Activated CD8-positive, alpha-beta memory T cell treated with anti-CD3 and anti-CD28 coated beads, Interleukin-2, amount 50 U/mL, for 48 hours (primary cell): ENCODE measurements at regions not wholly inside any gene's neighbourhood (a gene's known extent, or its start where the extent isn't known, plus 50 kb on each side); places are given as distances from the start of the nearest gene placed in this dataset.
"Not testable (repeated sequence)": the region's sequence is repeated elsewhere in the genome, so short reads cannot be mapped to it uniquely, and the experiment has no call there.

ENCODE experiments used
- DNase-seq: peaks from one replicate; pipeline ENCODE4 v3.0.0-alpha.2; 2020

DNA sequence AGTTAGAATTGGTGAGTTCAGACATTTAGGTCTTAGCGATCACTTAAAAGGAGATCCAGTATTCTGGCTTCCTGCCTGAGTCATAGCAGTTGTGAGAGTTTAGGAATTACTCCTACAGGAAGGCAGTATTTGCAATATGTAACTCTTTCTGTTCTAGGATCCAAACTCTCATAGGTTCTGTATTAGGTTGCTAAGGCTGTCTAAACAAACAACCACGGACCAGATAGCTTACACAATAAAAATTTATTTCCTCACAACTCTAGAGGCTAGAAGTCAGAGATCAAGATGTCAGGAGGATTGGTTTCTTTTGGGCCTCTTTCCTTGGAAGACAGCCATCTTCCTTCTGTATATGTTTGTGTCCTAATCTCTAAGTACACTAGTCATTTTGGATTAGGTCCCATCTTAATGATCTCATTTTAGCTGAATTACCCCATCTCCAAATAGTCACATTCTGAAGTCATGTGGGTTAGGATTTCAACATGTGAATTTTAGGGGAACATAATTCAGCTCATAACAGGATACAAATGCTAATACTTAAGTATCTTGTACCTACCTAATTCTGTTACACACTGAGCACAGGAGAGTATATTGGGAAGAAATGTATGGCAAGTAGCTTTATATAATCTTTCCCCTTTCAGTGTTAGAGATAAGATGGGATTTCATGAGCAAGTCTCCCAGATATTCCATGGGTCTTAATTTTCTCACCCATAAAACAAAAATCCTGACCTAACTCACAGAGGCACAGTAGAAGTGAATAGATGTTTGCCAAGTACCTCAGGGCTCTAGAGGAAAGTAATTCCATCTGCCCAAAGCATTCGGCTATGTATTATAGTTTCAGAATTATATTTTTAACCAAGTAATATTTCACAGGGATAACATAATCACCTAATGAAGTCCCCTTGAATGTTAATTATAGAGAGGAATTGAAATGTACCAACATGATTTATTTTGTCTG lies 144.4 kb downstream of the PTBP2 start:
- no peak for DNase-seq

DNA sequence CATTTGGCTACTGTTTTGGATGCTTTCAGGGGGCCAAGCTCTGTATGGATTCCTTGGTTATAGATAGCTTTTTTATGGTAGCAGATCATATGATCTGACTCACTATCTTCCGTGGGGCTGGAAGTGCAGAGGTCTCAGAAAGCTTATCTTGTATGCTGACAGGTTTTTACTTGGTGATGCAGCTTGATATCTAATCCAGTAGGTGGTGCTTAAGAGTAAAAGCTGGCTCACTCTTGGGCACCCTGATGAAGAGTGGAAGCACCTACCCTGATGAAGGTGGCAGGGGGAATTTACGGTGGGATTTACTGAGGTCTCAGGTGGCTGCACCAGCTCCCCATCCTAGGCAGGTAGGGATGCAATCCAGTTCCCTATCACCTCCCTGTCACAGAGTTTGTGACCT lies 151.2 kb downstream of the PTBP2 start:
- DNase-seq = no peak

DNA sequence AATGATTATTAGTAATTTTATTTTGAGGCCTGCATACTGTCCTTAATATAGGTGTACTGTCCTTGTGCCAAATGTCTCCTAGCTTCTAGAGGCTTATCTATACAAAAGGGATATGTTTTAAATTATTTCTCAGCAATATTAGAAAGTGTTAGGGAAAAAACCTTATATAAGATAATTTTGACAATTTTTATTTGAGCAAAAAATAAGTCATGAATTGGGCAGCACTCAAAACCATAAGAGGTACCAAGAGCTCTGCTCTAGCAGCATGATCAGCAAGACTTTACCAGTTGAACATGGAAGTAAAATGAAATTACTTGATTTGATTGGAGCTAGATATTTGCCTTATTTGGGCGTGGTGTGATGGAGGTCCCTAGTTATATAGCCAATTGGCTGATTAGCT lies 157.1 kb downstream of the PTBP2 start:
- DNase-seq = no peak

DNA sequence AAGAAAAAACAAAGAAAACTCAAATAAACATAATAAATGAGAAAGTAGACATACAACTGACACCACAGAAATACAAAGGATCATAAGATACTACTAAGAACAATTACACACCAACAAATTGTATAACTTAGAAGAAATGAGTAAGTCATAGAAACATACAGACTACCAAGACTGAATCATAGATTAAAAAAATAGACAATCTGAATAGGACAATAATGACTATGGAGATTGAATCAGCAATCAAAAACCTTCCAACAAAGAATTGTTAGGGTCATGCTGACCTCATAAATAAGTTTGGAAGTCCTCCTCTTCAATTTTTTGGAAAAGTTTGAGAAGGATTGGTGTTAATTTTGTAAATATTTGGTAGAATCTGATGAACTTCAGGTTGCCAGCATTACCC lies 159.0 kb downstream of the PTBP2 start:
- no peak for DNase-seq

DNA sequence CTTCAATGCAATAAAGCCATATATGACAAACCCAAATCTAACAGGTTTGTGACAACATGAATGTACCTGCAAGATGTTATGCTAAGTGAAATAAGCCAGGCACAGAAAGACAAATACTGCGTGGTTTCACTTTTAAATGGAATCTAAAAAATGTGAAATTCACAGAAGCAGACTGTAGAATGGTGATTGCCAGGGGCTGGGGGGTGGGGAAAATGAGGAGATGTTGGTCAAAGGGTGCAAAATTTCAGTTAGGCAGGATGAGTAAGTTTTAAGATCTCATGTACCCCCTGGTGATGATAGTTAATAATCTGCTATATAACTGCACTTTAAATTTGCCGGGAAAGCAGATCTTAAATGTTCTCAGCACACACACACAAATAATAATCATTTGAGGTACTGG lies 160.5 kb downstream of the PTBP2 start:
- DNase-seq = no peak

DNA sequence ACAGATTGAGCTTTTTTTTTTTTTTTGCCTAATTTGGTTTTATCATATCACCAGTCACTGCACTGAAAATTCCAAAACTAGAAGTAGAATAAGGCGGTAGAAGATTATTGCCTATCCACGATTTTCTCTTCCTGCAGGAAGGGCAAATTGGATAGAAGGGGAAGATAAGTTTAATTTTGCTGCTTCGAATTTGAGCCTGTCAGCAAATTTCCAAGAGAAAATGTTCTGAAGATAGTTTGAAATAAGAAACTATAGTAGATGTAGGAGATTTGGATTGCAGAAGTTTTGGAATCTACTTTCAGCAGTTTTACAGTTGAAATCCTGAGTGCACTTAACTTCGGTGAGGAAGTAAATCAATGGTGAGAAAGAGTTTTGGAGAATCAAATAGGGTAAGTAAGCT lies 164.9 kb downstream of the PTBP2 start:
- no peak for DNase-seq

DNA sequence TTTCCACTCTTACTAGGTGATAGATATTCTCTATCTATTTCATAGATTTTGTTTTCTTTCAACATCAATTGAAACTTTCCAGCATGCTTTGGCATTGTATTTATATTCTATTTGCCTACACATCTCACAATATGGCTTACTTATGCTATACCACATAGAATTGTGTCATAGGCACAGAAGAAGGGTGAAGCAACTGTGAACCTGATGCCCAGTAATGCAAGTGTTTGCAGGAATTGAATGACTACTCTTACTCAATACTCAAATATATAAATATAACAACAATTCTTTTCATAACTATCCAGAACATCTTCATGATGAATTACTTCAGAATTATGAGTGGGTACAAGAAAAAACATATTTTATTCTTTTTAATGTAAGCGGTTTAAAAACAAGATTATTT lies 165.9 kb downstream of the PTBP2 start:
- DNase-seq = no peak

DNA sequence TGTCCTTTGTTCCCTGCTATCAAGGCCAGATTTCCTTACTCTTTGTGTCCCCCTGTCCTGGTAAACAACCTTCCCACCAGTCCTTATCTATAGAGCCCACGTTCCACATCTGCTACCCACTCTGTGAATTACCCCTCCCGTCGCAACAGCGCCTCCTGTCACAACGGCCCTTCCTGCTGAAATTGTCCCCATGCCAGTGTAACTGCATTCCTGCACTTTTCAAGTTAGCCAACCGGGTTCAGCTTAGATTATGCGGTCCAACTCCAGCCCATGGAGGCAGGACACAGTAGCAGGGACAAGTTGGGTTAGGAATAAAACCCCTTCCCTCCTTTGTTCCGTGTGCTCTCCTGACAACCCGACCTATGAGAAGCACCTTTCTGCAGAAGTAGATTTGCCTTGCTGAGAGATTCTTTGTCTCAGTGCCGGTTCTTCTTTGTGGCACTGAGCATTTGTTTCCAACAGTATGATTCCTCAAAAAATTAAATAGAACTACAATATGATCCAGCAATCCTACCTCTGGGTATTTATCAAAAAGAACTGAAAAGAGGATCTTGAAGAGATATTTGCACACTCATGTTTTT lies 180.3 kb downstream of the PTBP2 start:
- DNase-seq = no peak

DNA sequence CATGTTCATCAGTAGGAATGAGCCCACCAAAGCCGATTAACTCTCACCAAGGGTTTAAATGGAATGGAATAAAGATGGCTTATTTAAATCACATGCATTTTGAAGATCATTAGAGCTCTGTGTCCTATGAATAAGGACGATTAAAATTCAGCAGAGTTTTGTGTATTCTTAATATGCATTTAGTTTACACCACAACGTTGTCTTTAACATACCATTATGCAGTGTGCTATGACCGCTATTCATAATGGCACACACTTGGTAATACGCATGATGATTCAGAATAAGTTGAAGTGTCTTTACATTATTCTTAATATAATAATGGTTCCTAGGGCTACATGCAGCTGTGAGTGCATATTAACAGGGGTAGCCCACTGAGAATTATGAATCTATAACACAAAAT lies 190.7 kb downstream of the PTBP2 start:
- no peak for DNase-seq

DNA sequence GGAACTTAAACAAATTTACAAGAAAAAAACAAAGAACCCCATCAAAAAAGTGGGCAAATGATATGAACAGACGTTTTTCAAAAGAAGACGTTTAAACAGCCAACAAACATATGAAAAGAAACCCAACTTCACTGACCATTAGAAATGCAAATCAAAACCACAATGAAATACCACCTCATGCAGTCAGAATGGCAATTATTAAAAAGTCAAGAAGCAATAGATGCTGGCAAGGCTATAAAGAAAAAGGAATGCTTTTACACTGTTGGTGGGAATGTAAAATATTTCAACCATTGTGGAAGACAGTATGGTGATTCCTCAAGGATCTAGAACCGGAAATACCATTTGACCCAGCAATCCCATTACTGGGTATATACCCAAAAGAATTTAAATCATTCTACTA lies 194.1 kb downstream of the PTBP2 start:
- DNase-seq = not testable (repeated sequence)

DNA sequence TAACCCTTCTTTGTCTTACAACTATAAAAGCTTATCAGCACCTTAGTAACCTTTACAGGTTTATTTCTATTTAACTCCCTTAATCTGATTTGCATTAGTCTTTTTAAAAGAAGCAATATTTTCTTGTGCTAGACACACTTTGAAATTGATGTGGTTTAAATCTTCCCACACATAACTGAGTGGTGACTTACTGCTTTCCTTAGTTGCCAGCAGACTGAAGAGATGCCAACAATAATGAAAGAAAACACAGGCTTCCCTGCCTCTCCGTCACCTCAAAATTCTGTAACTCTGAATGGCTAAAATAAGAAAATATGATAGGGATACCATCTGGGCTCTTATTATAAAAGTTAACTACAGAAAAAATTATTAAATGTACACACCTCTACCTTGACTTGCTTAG lies 196.8 kb downstream of the PTBP2 start:
- DNase-seq = no peak

DNA sequence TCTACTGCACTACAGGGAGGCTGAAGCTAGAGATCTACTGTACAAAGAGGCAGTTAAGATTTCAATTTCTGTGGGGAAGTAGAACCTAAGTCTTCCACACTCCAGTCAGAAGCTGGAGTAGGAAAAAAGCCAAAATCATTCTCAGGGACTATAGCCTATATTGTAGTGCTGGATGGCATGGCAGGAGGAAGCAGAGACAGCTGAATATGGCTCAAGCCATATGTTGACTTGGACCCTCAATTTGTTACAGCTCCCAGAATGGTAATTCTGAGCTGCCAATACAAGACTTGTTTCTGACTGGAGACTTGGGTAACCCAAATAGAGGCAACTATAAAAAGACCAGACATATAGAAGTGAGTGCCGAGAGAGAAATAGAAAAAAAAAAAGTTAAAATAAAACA lies 200.6 kb downstream of the PTBP2 start:
- DNase-seq = no peak

DNA sequence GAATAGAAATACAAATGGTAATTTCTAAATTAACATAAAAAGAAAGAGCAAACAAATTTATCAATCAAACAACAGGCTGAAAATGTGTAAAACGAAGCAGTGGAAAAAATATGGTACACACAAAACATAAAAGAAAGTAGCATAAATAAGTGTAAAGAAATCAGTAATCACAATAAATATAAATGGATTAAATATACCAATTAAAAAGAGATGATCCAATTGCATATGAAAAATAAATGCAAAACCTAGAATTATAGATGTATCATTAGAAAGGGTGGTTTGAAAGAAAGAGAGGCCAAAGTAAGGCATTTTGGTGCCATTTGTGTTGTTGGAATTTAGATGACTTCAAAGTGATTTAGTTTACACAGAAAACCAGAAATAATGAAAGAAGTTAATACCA lies 202.2 kb downstream of the PTBP2 start:
- DNase-seq = no peak

DNA sequence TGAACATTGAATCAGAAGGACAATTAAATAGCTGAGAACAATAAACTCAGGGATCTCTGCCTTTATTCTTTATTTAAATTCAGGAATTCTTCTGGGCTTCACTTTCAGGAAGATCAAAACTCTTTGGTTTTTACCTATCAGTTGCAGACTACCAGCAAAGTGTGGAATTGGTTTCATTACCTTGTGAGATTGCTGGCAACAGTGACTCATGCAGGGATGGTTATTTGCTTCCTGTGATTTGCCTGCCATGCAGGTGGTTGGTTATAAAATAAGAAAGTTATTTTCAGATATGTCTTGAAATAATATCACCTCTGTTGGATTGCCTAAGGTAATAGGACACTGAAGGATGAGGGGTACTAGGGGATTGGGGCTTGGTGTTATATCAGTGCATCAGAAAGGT lies 204.6 kb downstream of the PTBP2 start:
- DNase-seq = no peak

DNA sequence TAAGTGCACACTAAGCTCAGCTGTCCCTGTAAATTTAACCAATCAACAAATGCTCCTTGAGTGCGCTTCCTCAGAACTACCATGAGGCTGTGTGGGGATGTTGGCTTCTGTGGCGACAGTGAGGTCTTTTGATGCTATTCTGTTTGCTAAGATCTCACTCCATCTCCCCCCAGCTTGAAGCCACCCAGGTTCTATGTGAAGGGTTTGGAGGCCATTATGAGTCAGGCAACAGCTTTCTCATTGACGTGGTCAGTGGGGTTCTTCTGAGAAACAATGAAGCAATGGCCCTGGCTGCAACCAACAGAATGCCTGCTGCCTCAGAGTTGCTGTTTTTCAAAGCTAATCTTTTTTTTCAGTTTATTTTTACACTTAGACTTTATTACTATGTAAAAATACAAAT lies 205.5 kb downstream of the PTBP2 start:
- no peak for DNase-seq

DNA sequence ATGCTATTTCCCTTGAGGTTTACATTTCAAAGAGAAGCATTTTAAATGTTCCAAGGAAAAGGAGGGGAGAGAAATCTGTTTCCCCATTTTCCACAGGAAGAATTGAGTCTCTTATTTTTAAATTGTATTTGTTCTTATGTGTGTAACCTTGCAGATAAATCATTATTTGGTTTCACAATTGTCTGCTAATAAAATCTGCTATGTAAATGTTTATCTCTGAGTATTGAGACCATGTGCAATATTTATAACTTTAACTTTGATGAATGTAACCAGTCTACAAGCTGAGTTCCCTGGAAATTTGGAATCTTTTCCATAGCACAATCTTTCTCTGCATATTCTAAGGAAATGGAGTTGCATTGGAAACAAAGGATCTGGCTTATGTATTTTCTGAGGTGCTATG lies 209.6 kb downstream of the PTBP2 start:
- DNase-seq = no peak

DNA sequence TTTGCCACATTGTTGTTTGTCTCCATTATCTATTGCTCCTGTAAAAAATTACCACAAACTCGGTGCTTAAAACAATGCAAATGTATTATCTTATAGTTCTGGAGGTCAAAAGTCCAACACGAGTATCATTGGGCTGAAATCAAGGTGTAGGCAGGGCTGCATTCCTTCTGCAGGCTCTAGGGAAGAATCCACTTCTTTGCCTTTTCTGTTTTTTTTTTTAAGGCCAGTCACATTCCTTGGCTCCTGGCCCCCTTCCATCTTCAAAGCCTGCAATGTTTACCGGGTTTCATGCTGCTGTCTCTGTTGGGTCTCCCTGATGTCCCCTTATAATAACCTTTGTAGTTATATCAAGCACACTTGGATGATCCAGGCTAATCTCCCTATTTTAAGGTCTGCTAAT lies 212.7 kb downstream of the PTBP2 start:
- DNase-seq = no peak

DNA sequence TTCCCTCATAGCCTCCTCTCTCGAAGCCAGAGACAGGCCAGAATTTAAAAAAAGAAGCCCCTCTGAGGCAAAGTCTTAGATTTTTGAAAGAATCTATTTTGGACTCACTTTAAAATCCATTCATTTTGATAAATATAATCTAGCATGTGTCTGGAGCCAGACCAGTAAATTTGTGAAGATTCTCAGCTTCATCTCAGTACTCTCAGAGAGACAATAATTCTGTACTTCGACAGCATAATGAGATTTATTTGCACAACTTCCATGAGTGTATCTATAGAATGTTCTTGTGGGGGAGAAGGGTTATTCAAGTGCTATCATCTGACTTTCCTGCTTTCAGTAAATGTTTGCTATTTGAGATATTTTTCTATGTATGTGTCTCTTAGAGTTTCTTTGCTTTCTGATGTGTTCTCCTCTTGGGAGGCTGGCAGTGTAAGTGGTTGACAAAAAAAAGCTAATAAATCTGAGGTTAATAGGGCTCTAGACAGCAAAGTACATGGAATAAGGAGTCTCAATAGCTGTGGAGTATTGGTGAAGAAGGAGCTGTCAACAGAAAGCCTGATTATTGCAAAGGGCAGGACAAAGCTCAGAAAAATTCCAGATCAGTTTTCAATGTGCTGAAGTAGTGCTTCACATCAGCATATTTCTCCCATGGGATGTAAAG lies 223.0 kb downstream of the PTBP2 start:
- DNase-seq = no peak

DNA sequence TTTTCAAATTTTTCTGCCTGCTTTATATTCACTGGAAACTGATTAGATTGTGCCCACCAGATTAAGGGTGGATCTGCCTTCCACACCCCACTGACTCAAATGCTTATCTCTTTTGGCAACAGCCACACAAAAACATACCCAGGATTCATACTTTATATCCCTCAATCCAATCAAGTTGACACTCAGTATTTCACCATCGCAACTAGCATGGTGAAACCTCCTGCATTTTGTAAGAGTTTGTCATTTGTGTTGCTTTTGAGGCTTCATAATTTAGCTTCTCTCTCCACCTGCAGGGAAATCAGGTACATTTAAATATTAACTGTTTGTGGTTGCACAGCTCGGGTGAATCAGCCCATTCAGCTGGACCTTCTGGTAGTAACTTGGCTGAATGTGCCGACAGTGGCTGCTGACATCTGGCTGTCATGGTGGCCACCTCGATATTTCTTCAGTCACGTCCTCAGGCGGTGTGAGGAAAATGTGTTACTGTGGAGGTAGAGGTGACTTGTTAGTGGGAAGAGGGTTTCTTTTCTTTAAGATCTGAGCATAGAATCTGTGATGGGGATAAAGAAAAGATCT lies 224.0 kb downstream of the PTBP2 start:
- DNase-seq = no peak

DNA sequence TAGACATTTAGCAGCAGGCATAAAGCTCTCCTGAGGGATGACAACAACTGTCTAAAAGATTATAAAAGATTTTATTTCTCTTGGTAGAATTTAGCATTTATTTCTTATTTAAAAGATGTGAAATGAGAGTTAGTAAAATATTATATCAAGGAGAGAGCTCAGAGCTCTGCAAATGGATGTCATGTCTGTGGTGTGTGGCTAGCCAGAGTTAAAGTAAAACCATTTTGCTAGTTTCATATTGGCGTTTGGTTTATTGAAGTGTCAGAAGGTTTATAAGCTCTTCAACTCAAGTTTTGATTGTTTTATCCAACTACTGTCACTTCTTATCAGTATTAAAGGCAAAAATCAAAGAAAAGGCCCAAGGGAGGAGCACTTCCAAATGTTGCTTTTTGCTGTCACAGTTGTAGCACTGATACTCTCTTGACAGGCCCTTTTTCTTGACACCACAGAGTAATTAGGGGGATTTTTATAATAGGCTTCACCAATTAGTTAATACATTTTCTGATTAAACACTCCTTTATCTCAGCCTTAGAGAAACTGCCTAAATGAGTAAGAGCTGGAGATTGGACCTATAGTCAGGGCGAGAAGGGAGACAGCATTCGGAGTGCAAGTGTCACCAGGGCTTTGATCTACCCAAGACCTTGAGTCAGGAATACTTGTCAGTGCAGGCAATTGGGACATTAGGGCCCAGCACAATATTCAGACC lies 233.9 kb downstream of the PTBP2 start:
- no peak for DNase-seq

DNA sequence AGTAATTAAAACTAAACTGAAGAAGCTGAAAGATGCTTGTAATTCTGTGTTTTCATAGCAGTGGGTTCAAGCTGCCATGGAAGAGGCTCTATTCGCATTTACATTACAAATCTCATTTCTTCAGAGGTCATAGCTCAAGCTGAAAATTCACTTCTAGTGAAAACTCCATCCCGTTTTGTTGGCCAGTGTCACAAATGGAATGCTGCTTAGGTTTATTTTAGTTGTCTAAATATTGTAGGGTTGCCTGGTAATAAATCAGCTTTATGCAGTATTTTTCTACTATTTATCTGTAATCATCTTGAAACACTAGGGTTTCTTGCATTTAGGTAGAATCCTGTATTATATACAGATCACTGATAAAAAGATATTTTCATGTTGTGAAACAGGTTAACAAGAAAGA lies 240.6 kb downstream of the PTBP2 start:
- no peak for DNase-seq

DNA sequence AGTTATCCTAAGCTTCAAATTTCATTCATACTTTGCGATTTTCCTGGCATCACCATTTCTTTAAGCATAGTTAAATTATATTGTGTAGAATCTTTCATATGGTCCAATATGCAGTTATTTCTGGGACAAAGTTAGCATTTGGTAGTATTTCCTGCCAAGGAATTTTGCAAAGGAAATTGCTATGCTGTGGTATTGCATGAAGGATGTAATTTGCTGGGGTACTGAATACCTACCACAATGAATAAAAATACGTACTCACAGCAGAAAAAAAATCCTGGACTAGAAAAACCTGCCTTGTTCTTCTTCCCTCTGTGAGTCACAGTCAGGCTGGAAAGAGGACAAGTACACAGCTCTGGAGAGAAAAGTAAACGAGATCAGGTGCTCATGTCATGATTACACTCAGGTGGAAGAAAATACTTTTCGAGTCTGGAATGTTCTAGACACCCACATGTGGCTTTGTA lies 241.2 kb downstream of the PTBP2 start:
- no peak for DNase-seq

DNA sequence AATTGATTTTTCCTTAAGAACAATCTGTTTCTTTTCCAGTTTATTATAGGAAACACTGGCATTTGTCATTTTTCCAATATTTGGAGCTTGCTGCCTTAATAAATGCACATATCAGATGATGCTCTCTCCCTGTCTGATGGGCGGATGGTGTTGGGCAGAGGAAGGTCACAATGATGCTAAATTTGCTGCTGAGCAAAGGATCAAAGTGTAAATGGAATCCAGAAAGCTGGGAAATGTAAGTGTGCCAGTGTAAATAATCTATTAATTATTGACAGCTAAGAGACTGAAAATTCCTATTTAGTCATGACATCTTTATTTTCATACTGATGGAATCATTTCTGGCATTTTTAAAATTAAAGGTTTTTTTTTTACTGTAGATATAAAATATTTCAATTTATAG lies 243.2 kb downstream of the PTBP2 start:
- no peak for DNase-seq
